Activated naive CD4-positive, alpha-beta T cell treated with anti-CD3 and anti-CD28 coated beads, Interleukin-2, amount 50 U/mL, for 16 hours (primary cell): ENCODE measurements at regions not wholly inside any gene's neighbourhood (a gene's known extent, or its start where the extent isn't known, plus 50 kb on each side); places are given as distances from the start of the nearest gene placed in this dataset.
"Not testable (repeated sequence)": the region's sequence is repeated elsewhere in the genome, so short reads cannot be mapped to it uniquely, and the experiment has no call there.

ENCODE experiments used
- DNase-seq: peaks from one replicate; pipeline ENCODE4 v3.0.0-alpha.2; 2020

DNA sequence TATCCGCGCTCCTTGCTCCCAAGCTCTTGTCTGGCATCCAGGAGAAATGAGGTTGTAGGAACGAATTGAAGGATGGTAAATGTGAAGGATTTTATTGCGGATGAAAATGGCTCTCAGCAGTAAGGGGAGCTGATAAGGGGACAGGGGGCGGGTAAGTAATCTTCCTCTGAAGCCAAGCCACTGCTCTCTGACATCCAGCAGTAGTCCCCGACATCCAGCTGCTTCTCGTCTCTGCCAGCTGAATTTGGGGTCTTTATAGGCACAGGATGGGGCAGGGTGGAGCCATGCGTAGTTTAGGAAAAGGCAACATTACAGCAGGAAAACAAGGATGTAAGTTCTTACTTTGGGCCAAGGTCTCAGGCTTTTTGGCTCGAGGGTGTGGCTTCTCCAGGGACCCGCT is 1370.1 kb upstream of the RAG2 start:
- DNase-seq: no peak

DNA sequence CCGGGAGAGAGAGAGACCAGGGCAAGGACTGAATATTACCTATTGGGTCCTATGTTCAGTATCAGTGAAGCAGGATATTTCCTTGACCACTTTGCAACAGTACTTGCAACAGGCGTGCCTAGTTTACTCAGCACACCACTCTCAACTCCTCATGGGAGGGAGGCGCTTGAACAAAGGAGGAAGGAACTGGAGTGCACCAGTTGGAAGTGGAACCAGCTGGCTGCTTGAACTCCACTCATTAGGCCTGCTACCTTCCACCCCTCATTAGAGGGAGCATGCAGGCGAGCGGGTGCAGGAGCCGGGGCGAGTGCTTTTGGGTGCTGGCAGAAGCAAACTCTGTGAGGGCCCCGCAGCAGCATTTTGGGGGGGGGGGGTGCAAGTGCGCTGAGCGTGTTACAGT is 1369.6 kb upstream of the RAG2 start:
- DNase-seq: no peak

DNA sequence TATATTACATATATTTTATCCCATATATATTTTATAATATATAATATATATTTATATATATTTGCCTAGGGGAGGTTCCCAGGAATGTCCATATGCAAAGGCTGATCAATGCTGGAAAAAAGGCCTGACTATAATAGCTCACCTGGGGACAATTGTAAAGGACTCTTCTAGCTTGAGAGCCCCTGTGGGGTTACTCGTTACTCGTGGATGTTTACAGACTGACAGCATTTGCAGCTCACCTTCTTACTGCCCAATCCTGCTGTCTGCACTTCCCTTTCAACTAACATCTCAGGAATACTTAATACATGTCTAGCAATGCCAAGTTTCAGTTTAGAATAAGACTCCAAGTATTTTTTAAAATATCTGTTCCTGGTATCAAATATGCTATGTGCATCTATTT is 1365.4 kb upstream of the RAG2 start:
- no peak for DNase-seq

- DNase-seq: no peak
Observed at GRCh38 chr11:37957717-37958116, 1359.7 kb upstream of the RAG2 start.

DNA sequence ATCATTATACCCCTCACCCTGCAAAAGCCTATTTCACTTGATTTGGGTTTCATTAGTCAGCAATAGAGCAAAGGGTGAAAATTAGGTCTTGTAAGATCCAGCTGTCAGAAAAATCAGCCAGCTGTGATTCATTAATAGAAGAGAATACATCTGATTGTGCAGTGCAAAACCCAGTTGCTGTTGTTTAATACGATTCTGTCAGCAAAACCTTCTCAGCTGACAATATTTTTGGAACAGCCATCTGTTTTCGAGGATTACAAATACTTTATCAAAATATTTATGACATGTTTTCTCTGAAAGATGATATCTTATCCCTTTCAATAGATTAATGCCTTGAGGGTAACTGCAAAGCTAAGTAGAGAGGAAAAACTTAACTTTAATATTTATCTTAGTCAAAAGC is 1354.0 kb upstream of the RAG2 start:
- DNase-seq: no peak

- no peak for DNase-seq
Observed at GRCh38 chr11:37948258-37948657, 1350.2 kb upstream of the RAG2 start.

DNA sequence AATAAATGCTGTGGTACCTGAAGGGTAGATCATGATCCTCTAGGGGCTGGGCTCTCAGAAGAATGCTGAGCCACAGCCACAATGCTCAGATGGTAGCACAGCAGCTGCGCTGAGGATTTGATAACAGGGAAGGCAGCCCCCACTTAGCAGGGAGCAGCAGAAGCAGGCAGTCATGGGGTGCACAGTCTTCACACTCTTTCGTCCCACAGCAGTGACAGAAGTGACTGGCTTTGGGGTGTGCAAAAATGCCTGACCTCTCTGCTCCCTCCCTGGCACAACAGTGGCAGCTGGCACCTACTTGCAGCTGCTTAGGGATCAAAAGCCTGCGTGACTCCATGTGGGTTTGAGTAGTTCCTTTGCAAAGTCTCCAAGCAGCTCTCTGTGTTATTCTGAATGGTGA is 1349.8 kb upstream of the RAG2 start:
- DNase-seq: no peak

- no peak for DNase-seq
Observed at GRCh38 chr11:37946155-37946766, 1348.2 kb upstream of the RAG2 start.

DNA sequence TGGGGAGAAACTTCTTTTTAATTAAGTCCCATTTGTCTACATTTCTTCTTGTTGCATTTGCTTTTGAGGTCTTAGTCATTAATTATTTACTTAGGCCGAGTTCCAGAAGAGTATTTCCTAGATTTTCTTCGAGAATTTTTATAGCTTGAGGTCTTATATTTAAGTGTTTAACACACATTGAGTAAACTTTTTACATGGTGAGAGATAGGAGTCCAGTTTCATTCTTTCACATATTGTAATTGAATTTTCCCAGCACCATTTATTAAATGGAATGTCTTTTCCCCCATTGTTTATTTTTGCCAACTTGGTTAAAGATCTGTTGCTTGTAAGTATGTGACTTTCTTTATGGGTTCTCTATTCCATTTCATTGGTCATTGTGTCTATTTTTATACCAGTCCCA is 1344.0 kb upstream of the RAG2 start:
- DNase-seq: no peak

DNA sequence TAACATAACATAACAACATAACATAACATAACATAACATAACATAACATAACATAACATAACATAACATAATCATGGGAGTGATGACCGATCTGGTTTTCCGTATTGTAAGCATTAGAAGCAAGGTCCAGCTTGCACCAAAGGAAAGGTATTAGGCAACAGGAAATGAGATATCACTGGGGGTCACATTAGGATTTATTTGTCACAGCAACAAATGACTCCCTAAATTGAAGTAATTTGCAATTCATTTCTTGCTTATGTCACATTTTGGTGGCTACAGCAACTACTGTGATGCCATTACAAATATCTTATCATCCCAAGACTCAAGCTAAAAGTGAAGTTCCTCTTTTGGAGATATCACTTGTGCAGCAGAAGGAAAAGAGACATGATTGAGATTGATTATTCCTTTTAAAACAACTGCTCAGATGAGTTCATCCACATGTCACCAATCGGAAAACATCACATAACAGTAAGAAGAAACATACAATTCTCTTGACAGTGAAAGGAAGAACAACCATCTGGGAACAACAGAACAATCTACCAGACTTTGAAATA is 1331.1 kb upstream of the RAG2 start:
- DNase-seq: no peak

DNA sequence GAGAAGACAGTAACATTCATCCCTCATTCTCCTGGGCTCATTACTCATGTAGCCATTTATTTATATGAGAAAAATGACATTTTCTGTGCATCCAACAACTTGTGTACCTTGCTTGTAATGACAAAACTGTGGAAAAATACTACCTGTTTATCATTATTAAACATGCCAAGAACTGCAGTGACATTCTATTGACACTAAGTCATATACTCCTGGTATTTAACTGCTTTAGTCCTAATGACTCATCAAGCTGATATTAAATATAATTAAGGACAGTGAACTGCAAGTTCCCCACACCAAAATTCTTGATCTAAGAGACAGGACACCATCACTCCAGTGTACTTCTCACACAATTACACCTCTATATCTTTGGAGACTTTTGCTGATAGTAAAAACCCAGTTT is 1328.7 kb upstream of the RAG2 start:
- DNase-seq: no peak

GRCh38 chr11:37916331-37916730 is 1318.3 kb upstream of the RAG2 start:
- DNase-seq: no peak

GRCh38 chr11:37914859-37915258 is 1316.8 kb upstream of the RAG2 start:
- DNase-seq: no peak

DNA sequence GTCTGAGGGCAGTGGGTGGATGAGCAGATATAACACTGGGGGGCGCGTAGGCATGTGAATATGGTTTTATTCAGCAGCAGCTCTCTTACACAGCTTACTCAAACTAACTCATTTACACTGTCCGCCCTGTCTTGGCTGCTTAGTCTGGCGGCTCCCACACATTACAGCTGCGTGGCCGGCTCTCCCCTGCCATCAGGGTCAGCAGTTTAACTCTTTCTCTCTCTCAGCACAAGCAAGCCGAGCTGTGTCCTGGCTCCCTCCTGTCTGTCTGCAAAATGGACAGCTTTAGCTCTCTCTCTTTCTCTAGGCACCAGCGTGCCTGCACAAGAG is 1310.1 kb upstream of the RAG2 start:
- no peak for DNase-seq

DNA sequence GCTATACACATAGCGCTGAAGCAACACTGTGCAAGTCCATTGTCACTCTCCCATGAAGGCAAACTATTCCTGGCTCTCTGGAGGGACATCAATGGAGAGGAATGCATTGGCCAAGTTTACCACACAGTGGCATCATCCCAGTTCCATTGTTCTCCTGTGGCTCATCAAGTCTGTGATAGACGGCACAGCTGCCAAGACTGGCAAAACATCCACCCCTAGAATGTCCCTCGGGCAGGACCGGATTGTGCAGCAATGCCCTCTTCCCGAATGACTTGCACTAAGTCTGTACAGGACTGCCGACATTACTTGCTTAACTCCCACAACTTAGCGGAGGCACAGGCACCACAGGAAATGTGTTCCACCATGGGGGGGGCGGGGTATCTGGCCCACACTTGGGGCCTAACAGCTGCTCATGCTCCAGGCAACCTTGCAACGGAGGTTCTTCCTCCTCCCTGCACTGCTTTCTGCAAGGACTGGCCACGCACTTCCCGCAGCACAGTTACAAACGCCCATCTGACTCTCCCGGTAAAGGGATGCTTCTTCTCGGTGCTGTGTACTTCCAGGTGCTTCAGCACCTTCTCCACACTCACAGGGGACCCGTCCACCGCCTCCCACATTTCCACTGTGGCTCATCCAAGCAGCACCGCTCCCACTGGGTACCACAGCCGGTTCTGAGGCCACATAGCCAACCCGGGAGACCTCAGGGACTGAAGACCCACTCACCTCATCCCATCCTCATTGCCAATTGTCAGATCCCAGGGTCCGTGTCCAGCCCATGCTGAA is 1309.6 kb upstream of the RAG2 start:
- DNase-seq: no peak

DNA sequence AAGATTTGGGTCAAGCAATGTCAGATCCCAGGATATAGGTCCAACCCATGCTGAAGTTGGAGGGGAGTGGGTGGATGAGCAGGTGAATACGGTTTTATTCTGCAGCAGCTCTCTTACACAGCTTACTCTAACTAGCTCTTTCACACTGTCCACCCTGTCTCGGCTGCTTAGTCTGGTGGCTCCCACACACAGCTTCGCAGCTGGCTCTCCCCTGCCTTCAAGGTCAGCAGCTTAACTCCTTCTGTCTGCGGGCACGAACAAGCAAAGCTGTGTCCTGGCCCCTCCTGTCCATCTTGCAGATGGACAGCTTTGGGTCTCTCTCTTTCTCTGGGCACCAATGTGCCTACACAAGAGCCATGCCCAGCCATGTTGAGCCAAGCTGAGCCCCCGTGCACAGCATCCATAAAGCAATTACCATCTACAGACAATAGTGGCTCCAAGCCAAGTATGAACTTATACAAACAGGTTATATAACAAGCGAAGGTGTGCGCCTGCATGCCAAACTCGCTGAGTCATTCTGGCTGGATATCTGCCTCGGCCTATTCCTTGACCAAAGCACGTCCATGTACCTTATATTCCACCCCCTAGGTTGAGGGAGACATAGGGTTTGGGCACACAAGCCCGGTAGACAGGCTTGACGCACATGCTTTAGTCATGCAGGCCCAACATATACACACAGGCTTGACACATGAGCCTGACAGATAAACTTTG is 1307.8 kb upstream of the RAG2 start:
- no peak for DNase-seq

- no peak for DNase-seq
Observed at GRCh38 chr11:37896016-37896415, 1298.0 kb upstream of the RAG2 start.

GRCh38 chr11:37881741-37882140 is 1283.7 kb upstream of the RAG2 start:
- no peak for DNase-seq

- DNase-seq: no peak
Observed at GRCh38 chr11:37861671-37862070, 1263.6 kb upstream of the RAG2 start.

GRCh38 chr11:37858806-37859537 is 1260.9 kb upstream of the RAG2 start:
- not testable (repeated sequence) for DNase-seq

GRCh38 chr11:37858398-37858797 is 1260.4 kb upstream of the RAG2 start:
- DNase-seq: no peak

GRCh38 chr11:37857726-37858125 is 1259.7 kb upstream of the RAG2 start:
- no peak for DNase-seq

- DNase-seq: no peak
Observed at GRCh38 chr11:37849706-37850105, 1251.7 kb upstream of the RAG2 start.
